ENCODE measurements at regions not wholly inside any gene's neighbourhood (a gene's known extent, or its start where the extent isn't known, plus 50 kb on each side); places are given as distances from the start of the nearest gene placed in this dataset.

- TF ChIP-seq, protein P1, sequence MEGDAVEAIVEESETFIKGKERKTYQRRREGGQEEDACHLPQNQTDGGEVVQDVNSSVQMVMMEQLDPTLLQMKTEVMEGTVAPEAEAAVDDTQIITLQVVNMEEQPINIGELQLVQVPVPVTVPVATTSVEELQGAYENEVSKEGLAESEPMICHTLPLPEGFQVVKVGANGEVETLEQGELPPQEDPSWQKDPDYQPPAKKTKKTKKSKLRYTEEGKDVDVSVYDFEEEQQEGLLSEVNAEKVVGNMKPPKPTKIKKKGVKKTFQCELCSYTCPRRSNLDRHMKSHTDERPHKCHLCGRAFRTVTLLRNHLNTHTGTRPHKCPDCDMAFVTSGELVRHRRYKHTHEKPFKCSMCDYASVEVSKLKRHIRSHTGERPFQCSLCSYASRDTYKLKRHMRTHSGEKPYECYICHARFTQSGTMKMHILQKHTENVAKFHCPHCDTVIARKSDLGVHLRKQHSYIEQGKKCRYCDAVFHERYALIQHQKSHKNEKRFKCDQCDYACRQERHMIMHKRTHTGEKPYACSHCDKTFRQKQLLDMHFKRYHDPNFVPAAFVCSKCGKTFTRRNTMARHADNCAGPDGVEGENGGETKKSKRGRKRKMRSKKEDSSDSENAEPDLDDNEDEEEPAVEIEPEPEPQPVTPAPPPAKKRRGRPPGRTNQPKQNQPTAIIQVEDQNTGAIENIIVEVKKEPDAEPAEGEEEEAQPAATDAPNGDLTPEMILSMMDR (conservative IDR thresholded peaks at IDR 0.05; ENCODE audit: low read depth, low read length): no peak
- no peak overlapping the region for H3K4me3 ChIP-seq (ENCODE audit: low read depth, low read length)
- DNase-seq (ENCODE audit: low read depth): no peak
Observed at GRCh38 chr14:71229875-71230274, 322.6 kb downstream of the PCNX1 start.

DNA sequence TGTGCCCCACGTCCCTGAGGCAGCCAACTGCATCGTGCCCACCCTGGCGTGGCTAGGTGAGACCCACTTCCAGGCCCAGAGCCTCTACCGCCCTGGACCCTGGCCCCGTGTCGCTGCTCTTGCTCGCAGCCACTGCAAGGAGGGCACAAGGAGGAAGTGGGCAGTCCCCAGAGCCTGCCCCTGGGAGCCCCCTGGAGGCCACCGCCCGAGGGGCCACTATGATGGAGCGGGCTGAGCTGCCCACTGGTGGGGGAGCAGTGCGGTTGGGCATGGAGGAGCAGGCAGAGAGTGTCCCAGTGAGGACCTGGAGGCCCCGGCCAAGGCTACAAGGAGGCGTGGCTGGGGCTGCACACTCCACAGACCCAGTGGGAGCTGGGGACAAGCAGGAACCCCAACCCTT, 323.6 kb downstream of the PCNX1 start:
- no peak for DNase-seq (ENCODE audit: low read depth)
- TF ChIP-seq, protein P1 (conservative IDR thresholded peaks at IDR 0.05; ENCODE audit: low read depth, low read length): no peak
- H3K4me3 ChIP-seq (ENCODE audit: low read depth, low read length): no peak overlapping the region

- TF ChIP-seq, protein P1 (conservative IDR thresholded peaks at IDR 0.05; ENCODE audit: low read depth, low read length): no peak
- no peak overlapping the region for H3K4me3 ChIP-seq (ENCODE audit: low read depth, low read length)
- DNase-seq (ENCODE audit: low read depth): no peak
Observed at GRCh38 chr14:71231521-71232393, 324.5 kb downstream of the PCNX1 start.

- H3K4me3 ChIP-seq (ENCODE audit: low read depth, low read length): no peak overlapping the region
- TF ChIP-seq, protein P1 (conservative IDR thresholded peaks at IDR 0.05; ENCODE audit: low read depth, low read length): no peak
- no peak for DNase-seq (ENCODE audit: low read depth)
Observed at GRCh38 chr14:71232506-71232905, 325.2 kb downstream of the PCNX1 start.

GRCh38 chr14:71235875-71236274, 328.6 kb downstream of the PCNX1 start:
- TF ChIP-seq, protein P1 (conservative IDR thresholded peaks at IDR 0.05; ENCODE audit: low read depth, low read length): no peak
- DNase-seq (ENCODE audit: low read depth): no peak
- H3K4me3 ChIP-seq (ENCODE audit: low read depth, low read length): no peak overlapping the region

GRCh38 chr14:71236487-71236886, 329.2 kb downstream of the PCNX1 start:
- TF ChIP-seq, protein P1 (conservative IDR thresholded peaks at IDR 0.05; ENCODE audit: low read depth, low read length): no peak
- no peak for DNase-seq (ENCODE audit: low read depth)
- H3K4me3 ChIP-seq (ENCODE audit: low read depth, low read length): no peak overlapping the region

DNA sequence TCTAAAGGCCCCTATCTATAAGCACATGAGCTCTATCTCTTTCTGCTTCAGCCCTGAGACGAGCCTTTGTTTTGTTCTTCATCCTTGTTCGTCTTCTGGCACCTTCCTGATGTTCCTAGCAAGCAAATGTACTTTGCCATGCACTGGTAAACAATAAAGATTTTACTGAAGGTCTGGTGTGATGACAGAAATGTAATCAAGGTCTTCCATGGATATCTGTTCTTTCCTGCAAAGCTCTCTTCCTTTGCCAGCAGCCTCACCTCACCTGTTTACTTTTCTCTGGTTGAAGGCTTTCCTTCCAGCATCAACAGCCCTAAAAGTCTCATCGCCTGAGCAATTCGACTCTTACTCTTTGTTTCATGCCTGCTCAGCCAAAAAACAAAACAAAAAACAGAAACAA, 330.3 kb downstream of the PCNX1 start:
- DNase-seq (ENCODE audit: low read depth): no peak
- H3K4me3 ChIP-seq (ENCODE audit: low read depth, low read length): no peak overlapping the region
- TF ChIP-seq, protein P1 (conservative IDR thresholded peaks at IDR 0.05; ENCODE audit: low read depth, low read length): no peak

Measured in choroid plexus epithelial cell (primary cell).